ENCODE measurements at regions not wholly inside any gene's neighbourhood (a gene's known extent, or its start where the extent isn't known, plus 50 kb on each side); places are given as distances from the start of the nearest gene placed in this dataset.

DNA sequence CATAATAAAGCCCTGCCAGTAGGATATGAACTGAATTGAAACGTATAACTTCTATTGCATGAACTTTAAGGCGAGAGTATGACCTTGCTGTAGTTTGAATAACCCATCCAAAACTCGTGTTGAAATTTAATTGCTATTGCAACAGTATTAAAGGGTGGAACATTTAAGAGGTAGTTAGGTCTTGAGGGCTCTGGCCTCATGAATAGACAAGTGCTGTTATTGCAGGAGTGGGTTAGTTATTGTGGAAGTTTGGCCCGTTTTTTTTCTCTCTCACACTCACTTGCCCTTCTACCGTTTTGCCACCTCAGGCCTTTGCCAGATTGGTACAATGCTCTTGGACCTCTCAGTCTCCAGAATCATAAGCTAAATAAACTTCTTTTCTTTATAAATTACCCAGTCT lies 473.7 kb upstream of the SYT1 start:
- ChIA-PET CTCF (no interaction called here), POLR2A (ENCODE audit: unreplicated experiment) (no interaction called here)
- Histone ChIP-seq H4K5ac (ENCODE audit: low read depth, low read length) (no peak overlapping the region), H2BK5ac (ENCODE audit: low read depth, low read length, poor library complexity, severe bottlenecking) (no peak overlapping the region), H3K14ac (replicated peaks; ENCODE audit: low read depth, low read length) (no peak overlapping the region), H3K36me3 (ENCODE audit: control insufficient read depth, insufficient read depth, low read length) (no peaks in the 10 kb centered on the region), H3K9me1 (ENCODE audit: insufficient read depth, low read length) (no peaks in the 10 kb centered on the region), H2AK5ac (ENCODE audit: low read depth, low read length) (no peak overlapping the region), H4K20me1 (ENCODE audit: insufficient read depth, low read length) (no peaks in the 10 kb centered on the region), H2BK20ac (ENCODE audit: low read depth, low read length) (no peak overlapping the region), H2AK9ac (replicated peaks; ENCODE audit: low read depth, low read length, poor library complexity) (no peak overlapping the region), H3K27me3 (ENCODE audit: control insufficient read depth, insufficient read depth, low read length) (no peaks in the 10 kb centered on the region), H2BK120ac (ENCODE audit: low read depth, low read length) (no peak overlapping the region), H3K27ac (ENCODE audit: insufficient read depth, low read length) (no peak overlapping the region), H3K18ac (ENCODE audit: low read depth, low read length) (no peak overlapping the region), H3K4me1 (ENCODE audit: control insufficient read depth, insufficient read depth, low read length) (no peaks in the 10 kb centered on the region), H2AFZ (replicated peaks; ENCODE audit: low read length, poor library complexity) (no peak overlapping the region), H3K4me2 (ENCODE audit: low read depth, low read length) (no peak overlapping the region), H3K23ac (ENCODE audit: low read depth, low read length) (no peak overlapping the region), H3K79me1 (ENCODE audit: low read depth in 1 of 2, low read length in 2 of 2) (no peaks in the 10 kb centered on the region), H4K8ac (ENCODE audit: low read depth in 2 of 2, low read length in 2 of 2) (no peak overlapping the region), H3K9ac (ENCODE audit: low read depth, low read length) (no peak overlapping the region), H4K91ac (ENCODE audit: insufficient read depth, low read depth, low read length) (no peak overlapping the region), H3K4me3 (ENCODE audit: insufficient read depth, low read depth, low read length) (no peak overlapping the region), H2BK15ac (ENCODE audit: low read depth, low read length) (no peak overlapping the region), H3K4ac (ENCODE audit: low read depth, low read length) (no peak overlapping the region), H3K9me3 (ENCODE audit: control insufficient read depth, insufficient read depth, low read length) (no peaks in the 10 kb centered on the region), H3K56ac (ENCODE audit: extremely low read depth, insufficient read depth, low read length) (no peak overlapping the region)
- no peak for DNase-seq
- dilution Hi-C loops (cut with HindIII; ENCODE audit: low sequenced_read_pairs, unreplicated experiment) (no loop called here), intact Hi-C loops (cut with micrococcal nuclease) (loop anchor here (5.0 to 10.0 kb wide), 2 partner anchors 191 to 614 kb away; no protein-coding TSS in a partner anchor), in situ Hi-C loops (cut with MboI; ENCODE audit: low sequenced_read_pairs) (no loop called here)
- BruUV-seq (replicated peaks), result no TSS peak
- WGBS, 2 experiments (ENCODE audit: extremely low coverage in 2 of 2, insufficient read length in 1 of 2), result no CpG with 5 or more reads among the region's 5 CpGs
- no peak for ATAC-seq (ENCODE audit: low read depth)
- TF ChIP-seq BHLHE40 (IDR thresholded peaks at IDR 0.05; ENCODE audit: low read depth, low read length), result no peak
- no peak for TF ChIP-seq SMC3 (IDR thresholded peaks at IDR 0.05; ENCODE audit: low read depth, low read length)
- TF ChIP-seq, protein P1, sequence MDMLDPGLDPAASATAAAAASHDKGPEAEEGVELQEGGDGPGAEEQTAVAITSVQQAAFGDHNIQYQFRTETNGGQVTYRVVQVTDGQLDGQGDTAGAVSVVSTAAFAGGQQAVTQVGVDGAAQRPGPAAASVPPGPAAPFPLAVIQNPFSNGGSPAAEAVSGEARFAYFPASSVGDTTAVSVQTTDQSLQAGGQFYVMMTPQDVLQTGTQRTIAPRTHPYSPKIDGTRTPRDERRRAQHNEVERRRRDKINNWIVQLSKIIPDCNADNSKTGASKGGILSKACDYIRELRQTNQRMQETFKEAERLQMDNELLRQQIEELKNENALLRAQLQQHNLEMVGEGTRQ (IDR thresholded peaks at IDR 0.05; ENCODE audit: low read depth, low read length), result no peak
- TF ChIP-seq, protein P2, sequence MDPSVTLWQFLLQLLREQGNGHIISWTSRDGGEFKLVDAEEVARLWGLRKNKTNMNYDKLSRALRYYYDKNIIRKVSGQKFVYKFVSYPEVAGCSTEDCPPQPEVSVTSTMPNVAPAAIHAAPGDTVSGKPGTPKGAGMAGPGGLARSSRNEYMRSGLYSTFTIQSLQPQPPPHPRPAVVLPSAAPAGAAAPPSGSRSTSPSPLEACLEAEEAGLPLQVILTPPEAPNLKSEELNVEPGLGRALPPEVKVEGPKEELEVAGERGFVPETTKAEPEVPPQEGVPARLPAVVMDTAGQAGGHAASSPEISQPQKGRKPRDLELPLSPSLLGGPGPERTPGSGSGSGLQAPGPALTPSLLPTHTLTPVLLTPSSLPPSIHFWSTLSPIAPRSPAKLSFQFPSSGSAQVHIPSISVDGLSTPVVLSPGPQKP (IDR thresholded peaks at IDR 0.05; ENCODE audit: borderline replicate concordance, low read depth, low read length), result no peak
- no peak for TF ChIP-seq FOS (IDR thresholded peaks at IDR 0.05; ENCODE audit: low read depth, low read length)
- no peak for TF ChIP-seq CHD1 (IDR thresholded peaks at IDR 0.05; ENCODE audit: low read depth, low read length)
- TF ChIP-seq CTCF (conservative IDR thresholded peaks at IDR 0.05; ENCODE audit: low read depth, low read length), result no peak
- no peak for TF ChIP-seq RFX5 (IDR thresholded peaks at IDR 0.05; ENCODE audit: low read depth, low read length)
- TF ChIP-seq NFE2L2 (IDR thresholded peaks at IDR 0.05; ENCODE audit: low read depth, low read length), result no peak
- TF ChIP-seq MAZ (IDR thresholded peaks at IDR 0.05; ENCODE audit: borderline replicate concordance, low read depth, low read length), result no peak
